ENCODE measurements at regions not wholly inside any gene's neighbourhood (a gene's known extent, or its start where the extent isn't known, plus 50 kb on each side); places are given as distances from the start of the nearest gene placed in this dataset.

- WGBS, 2 experiments (ENCODE audit: extremely low coverage in 1 of 2, insufficient coverage in 1 of 2, insufficient read length in 1 of 2, insufficient replicate concordance in 2 of 2, low coverage in 1 of 2, low lambda C conversion rate in 2 of 2, missing lambda C conversion rate in 1 of 2), result 85% methylated on average over 2 of the region's 2 CpGs; no CpG with 5 or more reads in 1 of the 2 experiments
Observed at GRCh38 chr5:101455851-101456250, 552.8 kb upstream of the ST8SIA4 start.

More at GRCh38 chr5:101455851-101456250, 552.8 kb upstream of the ST8SIA4 start:
- no peak overlapping the region for H3K4ac ChIP-seq (replicated peaks; ENCODE audit: insufficient read length, low read depth, low read length)
- H3K36me3 ChIP-seq (ENCODE audit: control insufficient read depth in 2 of 4, insufficient read depth in 4 of 4, low read length in 3 of 4), result no peaks in the 10 kb centered on the region
- TF ChIP-seq KDM1A (IDR thresholded peaks at IDR 0.05; ENCODE audit: borderline replicate concordance, low read length) (no peak), CEBPB (IDR thresholded peaks at IDR 0.05; ENCODE audit: low read depth, low read length) (no peak), MAFK (IDR thresholded peaks at IDR 0.05; ENCODE audit: low read depth, low read length) (no peak), JUN (IDR thresholded peaks at IDR 0.05; ENCODE audit: low read depth, low read length) (no peak), EGR1 (IDR thresholded peaks at IDR 0.05; ENCODE audit: borderline replicate concordance, low read depth, low read length) (no peak), ZNF274 (IDR thresholded peaks at IDR 0.05; ENCODE audit: borderline replicate concordance, extremely low read depth, low read length) (no peak), HDAC6 (IDR thresholded peaks at IDR 0.05; ENCODE audit: low read depth, low read length) (no peak), ASH2L (IDR thresholded peaks at IDR 0.05; ENCODE audit: low read length) (no peak), SIN3A (conservative IDR thresholded peaks at IDR 0.05 in 1 of 2, IDR thresholded peaks at IDR 0.05 in 1 of 2; ENCODE audit: low read depth in 1 of 2, low read length in 2 of 2) (no peak), BACH1 (IDR thresholded peaks at IDR 0.05; ENCODE audit: low read length) (no peak), RXRA (IDR thresholded peaks at IDR 0.05; ENCODE audit: insufficient read depth, low read depth, low read length) (no peak), CBX8 (IDR thresholded peaks at IDR 0.05; ENCODE audit: borderline replicate concordance, low read depth, low read length) (no peak)
- no peak overlapping the region for H3K14ac ChIP-seq (ENCODE audit: insufficient read length)
- no peak overlapping the region for H3K4me2 ChIP-seq (ENCODE audit: insufficient read depth in 1 of 2, low read depth in 2 of 2, low read length in 2 of 2)
- no peaks in the 10 kb centered on the region for H3K27me3 ChIP-seq (replicated peaks in 1 of 4; ENCODE audit: control insufficient read depth in 3 of 4, extremely low read depth in 1 of 4, insufficient read depth in 3 of 4, low read length in 3 of 4)
- no peak overlapping the region for H2BK15ac ChIP-seq (ENCODE audit: low read length)
- H4K91ac ChIP-seq (replicated peaks; ENCODE audit: insufficient read length, low read length), result no peak overlapping the region
- H3K9ac ChIP-seq (replicated peaks in 1 of 4; ENCODE audit: extremely low read depth in 1 of 4, low read depth in 3 of 4, low read length in 3 of 4), result no peak overlapping the region
- H2BK120ac ChIP-seq (replicated peaks; ENCODE audit: low read depth, low read length), result no peak overlapping the region
- H2BK5ac ChIP-seq (ENCODE audit: low read depth, low read length), result no peak overlapping the region
- no peak overlapping the region for H4K5ac ChIP-seq (ENCODE audit: insufficient read length, low read depth, low read length)
- H2BK12ac ChIP-seq (ENCODE audit: low read depth, low read length), result no peak overlapping the region
- no peak overlapping the region for H2BK20ac ChIP-seq (ENCODE audit: low read length)
- ChIA-PET POLR2A (ENCODE audit: partially characterized antibody) (no interaction called here), CTCF (ENCODE audit: partially characterized antibody) (no interaction called here)
- no peaks in the 10 kb centered on the region for H3K79me1 ChIP-seq (ENCODE audit: low read depth, low read length)
- no peaks in the 10 kb centered on the region for H3K79me2 ChIP-seq (ENCODE audit: control insufficient read depth in 1 of 2, insufficient read depth in 2 of 2, low read length in 2 of 2)
- no peaks in the 10 kb centered on the region for H3K9me3 ChIP-seq (ENCODE audit: insufficient read depth in 2 of 2, low read depth in 1 of 2, low read length in 1 of 2)
- no peaks in the 10 kb centered on the region for H3K4me1 ChIP-seq (replicated peaks in 1 of 4; ENCODE audit: control insufficient read depth in 3 of 4, insufficient read depth in 4 of 4, low read length in 3 of 4)
- H3K23me2 ChIP-seq (ENCODE audit: low read depth, low read length), result no peaks in the 10 kb centered on the region; the same call in 1 of the 2 replicates
- no peak overlapping the region for H4K8ac ChIP-seq (ENCODE audit: extremely low read depth, insufficient read depth, low read length)
- H2AFZ ChIP-seq (ENCODE audit: low read length), result no peak overlapping the region
- H3K4me3 ChIP-seq (ENCODE audit: extremely low read depth in 1 of 4, insufficient read depth in 2 of 4, low read depth in 3 of 4, low read length in 4 of 4), result no peak overlapping the region
- no peak overlapping the region for H3K56ac ChIP-seq (replicated peaks; ENCODE audit: insufficient read length, low read depth, low read length)
- H3K27ac ChIP-seq (ENCODE audit: low read depth, low read length), result no peak overlapping the region
- no peak for FAIRE-seq
- no peak overlapping the region for H2AK5ac ChIP-seq (ENCODE audit: low read depth, low read length)
- no peaks in the 10 kb centered on the region for H4K20me1 ChIP-seq (replicated peaks in 1 of 2; ENCODE audit: control insufficient read depth in 1 of 2, insufficient read depth in 2 of 2, low read length in 2 of 2)
- no peak overlapping the region for H3K23ac ChIP-seq (ENCODE audit: insufficient read length)
- no peak for DNase-seq (ENCODE audit: low read depth in 1 of 2, low spot score in 2 of 2)
- H3K18ac ChIP-seq (ENCODE audit: extremely low read depth, low read length), result no peak overlapping the region

All from H1 (cell line).